ENCODE measurements at regions not wholly inside any gene's neighbourhood (a gene's known extent, or its start where the extent isn't known, plus 50 kb on each side); places are given as distances from the start of the nearest gene placed in this dataset.
"Not testable (repeated sequence)": the region's sequence is repeated elsewhere in the genome, so short reads cannot be mapped to it uniquely, and the experiment has no call there.

DNA sequence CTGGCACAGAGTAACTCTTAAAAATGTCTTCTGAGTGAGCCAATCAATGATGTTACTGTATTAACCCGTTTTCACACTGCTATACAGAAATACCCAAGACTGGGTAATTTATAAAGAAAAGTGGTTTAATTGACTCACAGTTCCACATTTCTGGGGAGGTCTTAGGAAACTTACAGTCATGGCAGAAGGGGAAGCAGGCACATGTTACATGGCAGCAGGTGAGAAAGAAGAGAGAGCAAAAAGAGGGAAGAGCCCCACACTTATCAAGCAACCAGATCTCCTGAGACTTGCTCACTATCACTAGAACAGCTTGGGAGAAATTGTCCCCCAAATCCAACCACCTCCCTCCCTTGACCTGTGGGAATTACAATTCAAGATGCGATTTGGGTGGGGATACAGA lies 97.6 kb upstream of the MIR17HG start:
- no peak for DNase-seq (ENCODE audit: low read depth in 4 of 6, low spot score in 6 of 6)
- no peak overlapping the region for H3K4me3 ChIP-seq (ENCODE audit: low read depth, low read length)
- no peak overlapping the region for H3K27ac ChIP-seq (ENCODE audit: low read depth, low read length)
- WGBS (ENCODE audit: insufficient coverage), result 100% methylated on average over 1 of the region's 2 CpGs
- no peaks in the 10 kb centered on the region for H3K27me3 ChIP-seq (ENCODE audit: control insufficient read depth, insufficient read depth, low read length)
- H3K36me3 ChIP-seq (ENCODE audit: control insufficient read depth, insufficient read depth, low read length), result no peaks in the 10 kb centered on the region
- no peaks in the 10 kb centered on the region for H3K4me1 ChIP-seq (ENCODE audit: control insufficient read depth, insufficient read depth, low read length)
- no peaks in the 10 kb centered on the region for H3K9me3 ChIP-seq (ENCODE audit: control insufficient read depth, insufficient read depth, low read length)

DNA sequence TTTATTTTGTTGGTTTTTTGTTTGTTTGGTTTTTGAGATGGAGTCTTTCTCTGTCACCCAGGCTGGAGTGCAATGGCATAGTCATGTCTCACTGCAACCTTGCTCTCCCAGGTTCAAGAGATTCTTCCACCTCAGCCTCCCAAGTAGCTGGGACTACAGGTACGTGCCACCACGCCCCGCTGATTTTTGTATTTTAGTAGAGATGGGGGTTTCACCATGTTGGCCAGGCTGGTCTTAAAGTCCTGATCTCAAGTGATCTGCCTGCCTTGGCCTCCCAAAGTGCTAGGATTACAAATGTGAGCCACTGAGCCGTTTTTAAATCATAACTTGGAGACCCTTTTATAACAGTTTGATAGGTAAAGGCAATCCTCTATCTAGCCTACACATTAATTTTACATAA lies 95.9 kb upstream of the MIR17HG start:
- no CpG with 5 or more reads among the region's 4 CpGs for WGBS (ENCODE audit: insufficient coverage)
- not testable (repeated sequence) for H3K4me3 ChIP-seq (ENCODE audit: low read depth, low read length); DNase-seq (ENCODE audit: low read depth in 4 of 6, low spot score in 6 of 6); H3K36me3 ChIP-seq (ENCODE audit: control insufficient read depth, insufficient read depth, low read length); H3K9me3 ChIP-seq (ENCODE audit: control insufficient read depth, insufficient read depth, low read length); H3K27ac ChIP-seq (ENCODE audit: low read depth, low read length); H3K27me3 ChIP-seq (ENCODE audit: control insufficient read depth, insufficient read depth, low read length); H3K4me1 ChIP-seq (ENCODE audit: control insufficient read depth, insufficient read depth, low read length)

DNA sequence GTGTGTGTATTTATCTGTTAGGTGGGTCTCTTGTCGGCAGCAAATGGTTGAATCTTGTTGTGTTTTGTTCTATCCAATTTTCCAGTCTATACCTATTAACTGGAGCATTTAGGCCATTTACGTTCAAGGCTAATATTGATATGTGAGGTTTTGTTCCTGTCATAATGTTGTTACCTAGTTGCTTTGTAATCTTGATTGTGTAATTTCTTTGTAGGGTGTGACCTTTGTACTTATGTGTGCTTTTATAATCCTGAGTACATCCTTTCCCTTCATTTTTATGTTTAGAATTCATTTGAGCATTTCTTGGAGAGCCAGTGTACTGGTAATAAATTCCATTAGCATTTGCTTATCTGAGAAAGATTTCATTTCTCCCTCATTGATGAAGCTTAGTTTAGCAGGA lies 83.0 kb upstream of the MIR17HG start:
- H3K4me1 ChIP-seq (ENCODE audit: control insufficient read depth, insufficient read depth, low read length), result no peaks in the 10 kb centered on the region
- WGBS (ENCODE audit: insufficient coverage), result no CpG with 5 or more reads among the region's 2 CpGs
- DNase-seq (ENCODE audit: low read depth in 4 of 6, low spot score in 6 of 6), result no peak
- peaks cover 2% of the 10 kb centered on the region for H3K9me3 ChIP-seq (ENCODE audit: control insufficient read depth, insufficient read depth, low read length)
- H3K27me3 ChIP-seq (ENCODE audit: control insufficient read depth, insufficient read depth, low read length), result no peaks in the 10 kb centered on the region
- no peak overlapping the region for H3K27ac ChIP-seq (ENCODE audit: low read depth, low read length)
- no peaks in the 10 kb centered on the region for H3K36me3 ChIP-seq (ENCODE audit: control insufficient read depth, insufficient read depth, low read length)
- no peak overlapping the region for H3K4me3 ChIP-seq (ENCODE audit: low read depth, low read length)

DNA sequence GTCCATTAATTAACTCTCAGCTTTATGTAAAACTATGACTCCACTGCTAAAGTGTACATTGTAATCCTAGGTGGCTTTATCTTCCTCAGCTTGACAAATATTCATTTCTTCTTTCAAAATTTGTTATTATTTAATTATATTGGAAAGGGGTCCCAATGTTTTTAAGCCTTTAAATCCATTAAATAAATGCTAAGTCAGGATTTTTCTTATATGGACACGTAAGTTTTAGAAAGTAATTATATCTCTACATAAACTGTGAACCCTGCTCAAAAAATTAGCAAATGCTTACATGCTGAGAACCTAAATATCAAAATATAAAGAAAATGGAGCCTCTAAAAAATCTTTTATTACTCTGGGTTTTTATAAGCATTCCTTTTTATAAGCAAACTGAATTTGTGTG lies 78.2 kb upstream of the MIR17HG start:
- H3K27me3 ChIP-seq (ENCODE audit: control insufficient read depth, insufficient read depth, low read length), result no peaks in the 10 kb centered on the region
- no peak overlapping the region for H3K4me3 ChIP-seq (ENCODE audit: low read depth, low read length)
- WGBS (ENCODE audit: insufficient coverage), result no CpG with 5 or more reads among the region's 1 CpG
- no peaks in the 10 kb centered on the region for H3K4me1 ChIP-seq (ENCODE audit: control insufficient read depth, insufficient read depth, low read length)
- no peaks in the 10 kb centered on the region for H3K9me3 ChIP-seq (ENCODE audit: control insufficient read depth, insufficient read depth, low read length)
- no peak for DNase-seq (ENCODE audit: low read depth in 4 of 6, low spot score in 6 of 6)
- H3K36me3 ChIP-seq (ENCODE audit: control insufficient read depth, insufficient read depth, low read length), result no peaks in the 10 kb centered on the region
- no peak overlapping the region for H3K27ac ChIP-seq (ENCODE audit: low read depth, low read length)

DNA sequence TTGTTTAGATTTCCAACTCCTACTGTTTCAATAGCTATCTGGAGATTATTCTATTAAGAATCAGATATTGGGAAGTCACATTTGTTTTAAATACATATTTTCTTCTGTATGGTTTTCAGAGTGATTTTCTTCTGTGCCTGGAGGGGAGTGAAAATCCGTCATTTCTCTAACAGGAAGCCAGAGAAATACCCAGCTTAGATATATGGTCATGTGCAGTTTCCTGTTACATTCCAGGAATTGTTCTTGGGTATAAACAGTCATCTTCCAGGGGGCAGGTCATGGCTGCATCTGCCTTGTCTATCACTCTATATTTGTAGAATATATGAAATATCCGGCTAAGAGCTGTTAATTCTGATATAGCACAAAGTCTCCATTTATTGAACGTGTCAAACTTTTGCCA lies 77.5 kb upstream of the MIR17HG start:
- no peaks in the 10 kb centered on the region for H3K4me1 ChIP-seq (ENCODE audit: control insufficient read depth, insufficient read depth, low read length)
- no CpG with 5 or more reads among the region's 3 CpGs for WGBS (ENCODE audit: insufficient coverage)
- no peaks in the 10 kb centered on the region for H3K9me3 ChIP-seq (ENCODE audit: control insufficient read depth, insufficient read depth, low read length)
- no peak overlapping the region for H3K27ac ChIP-seq (ENCODE audit: low read depth, low read length)
- H3K27me3 ChIP-seq (ENCODE audit: control insufficient read depth, insufficient read depth, low read length), result no peaks in the 10 kb centered on the region
- H3K4me3 ChIP-seq (ENCODE audit: low read depth, low read length), result no peak overlapping the region
- no peak for DNase-seq (ENCODE audit: low read depth in 4 of 6, low spot score in 6 of 6)
- H3K36me3 ChIP-seq (ENCODE audit: control insufficient read depth, insufficient read depth, low read length), result no peaks in the 10 kb centered on the region

DNA sequence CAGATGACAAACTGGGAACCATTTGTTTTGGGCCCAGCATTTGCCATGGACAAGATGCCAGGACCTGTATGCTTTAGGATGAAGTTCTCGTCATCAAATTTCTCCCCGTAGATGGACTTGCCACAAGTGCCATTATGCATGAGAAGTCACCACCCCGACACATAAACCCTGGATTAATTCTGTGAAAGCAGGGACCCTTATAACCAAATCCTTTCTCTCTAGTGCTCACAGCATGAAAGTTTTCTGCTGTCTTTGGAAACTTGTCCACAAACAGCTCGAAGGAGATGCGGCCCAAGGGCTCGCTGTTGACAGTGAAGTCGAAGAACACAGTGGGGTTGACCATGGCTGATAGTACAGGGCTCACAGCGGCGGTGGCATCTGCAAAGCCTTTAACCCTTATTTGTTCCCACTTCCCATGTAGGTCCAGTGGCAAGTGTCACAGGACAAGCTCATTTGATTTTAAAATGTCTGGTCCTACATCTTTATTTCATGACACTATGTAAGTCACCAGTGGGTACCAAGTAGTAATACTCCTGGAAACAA lies 75.2 kb upstream of the MIR17HG start:
- WGBS (ENCODE audit: insufficient coverage), result 96% methylated on average over 7 of the region's 9 CpGs
- no peaks in the 10 kb centered on the region for H3K27me3 ChIP-seq (ENCODE audit: control insufficient read depth, insufficient read depth, low read length)
- H3K4me1 ChIP-seq (ENCODE audit: control insufficient read depth, insufficient read depth, low read length), result no peaks in the 10 kb centered on the region

DNA sequence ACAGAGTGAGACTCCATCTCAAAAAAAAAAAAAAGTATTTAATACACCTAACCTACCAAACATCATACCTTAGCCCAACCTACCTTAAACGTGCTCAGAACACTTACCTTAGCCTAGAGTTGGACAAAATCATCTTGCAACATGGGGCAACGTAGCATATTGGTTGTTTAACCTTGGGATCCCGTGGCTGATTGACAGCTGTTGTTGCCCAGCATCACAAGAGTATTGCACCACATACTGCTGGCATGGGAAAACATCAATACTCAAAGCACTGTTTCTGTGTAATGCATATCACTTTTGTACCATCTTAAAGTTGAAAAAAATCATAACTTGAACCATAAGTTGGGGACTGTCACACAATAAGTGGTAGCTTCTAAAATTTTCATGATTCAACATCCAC lies 73.8 kb upstream of the MIR17HG start:
- Histone ChIP-seq H3K4me1 (ENCODE audit: control insufficient read depth, insufficient read depth, low read length) (no peaks in the 10 kb centered on the region), H3K36me3 (ENCODE audit: control insufficient read depth, insufficient read depth, low read length) (no peaks in the 10 kb centered on the region), H3K9me3 (ENCODE audit: control insufficient read depth, insufficient read depth, low read length) (no peaks in the 10 kb centered on the region), H3K27ac (ENCODE audit: low read depth, low read length) (no peak overlapping the region), H3K27me3 (ENCODE audit: control insufficient read depth, insufficient read depth, low read length) (no peaks in the 10 kb centered on the region), H3K4me3 (ENCODE audit: low read depth, low read length) (no peak overlapping the region)
- 91% methylated on average over 3 of the region's 3 CpGs for WGBS (ENCODE audit: insufficient coverage)
- no peak for DNase-seq (ENCODE audit: low read depth in 4 of 6, low spot score in 6 of 6)

More for the DNA sequence above, 75.2 kb upstream of the MIR17HG start:
- no peaks in the 10 kb centered on the region for H3K9me3 ChIP-seq (ENCODE audit: control insufficient read depth, insufficient read depth, low read length)
- no peak for DNase-seq (ENCODE audit: low read depth in 4 of 6, low spot score in 6 of 6)
- H3K36me3 ChIP-seq (ENCODE audit: control insufficient read depth, insufficient read depth, low read length), result no peaks in the 10 kb centered on the region
- H3K27ac ChIP-seq (ENCODE audit: low read depth, low read length), result no peak overlapping the region
- H3K4me3 ChIP-seq (ENCODE audit: low read depth, low read length), result no peak overlapping the region

DNA sequence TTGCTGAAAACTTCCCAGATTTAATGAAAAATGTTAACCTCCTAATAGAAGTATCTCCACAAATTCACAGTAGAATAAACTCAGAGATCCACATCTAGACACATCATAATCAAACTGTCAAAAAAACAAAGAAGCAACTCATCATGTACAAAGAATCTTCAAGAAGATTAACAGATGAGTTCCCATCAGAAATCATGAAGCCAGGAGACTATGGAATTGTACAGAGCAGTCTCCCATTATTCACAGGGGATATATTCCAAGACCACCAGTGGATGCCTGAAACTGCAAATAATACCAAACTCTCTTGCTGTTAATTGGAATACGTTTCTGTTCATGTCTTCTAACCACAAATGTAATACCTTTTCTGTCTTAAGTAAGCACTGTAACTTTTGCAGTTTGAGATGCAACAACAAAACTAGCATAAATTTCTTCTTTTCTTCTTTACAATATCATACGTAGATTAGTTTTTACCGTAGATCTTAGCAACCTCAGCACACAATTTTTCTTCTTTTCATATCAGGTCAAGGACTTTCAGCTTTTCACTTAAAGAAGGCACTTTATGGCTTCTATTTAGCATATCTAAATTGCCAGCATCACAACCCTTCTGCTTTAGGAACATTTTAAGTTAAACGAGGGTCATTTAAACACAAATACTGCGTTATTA lies 70.3 kb upstream of the MIR17HG start:
- H3K4me1 ChIP-seq (ENCODE audit: control insufficient read depth, insufficient read depth, low read length), result no peaks in the 10 kb centered on the region
- no peaks in the 10 kb centered on the region for H3K27me3 ChIP-seq (ENCODE audit: control insufficient read depth, insufficient read depth, low read length)
- no peak overlapping the region for H3K27ac ChIP-seq (ENCODE audit: low read depth, low read length)
- WGBS (ENCODE audit: insufficient coverage), result 91% methylated on average over 4 of the region's 5 CpGs
- no peaks in the 10 kb centered on the region for H3K9me3 ChIP-seq (ENCODE audit: control insufficient read depth, insufficient read depth, low read length)
- H3K36me3 ChIP-seq (ENCODE audit: control insufficient read depth, insufficient read depth, low read length), result no peaks in the 10 kb centered on the region
- no peak overlapping the region for H3K4me3 ChIP-seq (ENCODE audit: low read depth, low read length)
- no peak for DNase-seq (ENCODE audit: low read depth in 4 of 6, low spot score in 6 of 6)

DNA sequence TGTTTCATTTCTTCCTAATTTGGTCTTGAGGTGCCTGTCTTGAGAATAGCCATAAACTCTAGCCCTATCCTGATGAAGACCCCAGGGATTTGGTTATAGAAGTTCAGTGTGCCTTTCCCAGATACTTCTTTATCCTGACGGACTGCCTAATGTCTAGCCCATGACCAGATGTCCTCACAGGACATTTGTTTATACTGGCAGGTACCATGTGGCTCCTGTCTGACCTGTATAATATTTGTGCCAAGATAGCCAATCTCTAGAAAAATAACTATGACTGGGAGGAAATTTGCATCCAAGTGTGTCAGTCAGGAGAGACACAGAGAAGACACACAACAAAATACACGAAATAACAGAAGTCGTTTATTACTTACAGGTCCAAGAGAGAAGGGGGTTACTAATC lies 69.2 kb upstream of the MIR17HG start:
- no peak for DNase-seq (ENCODE audit: low read depth in 4 of 6, low spot score in 6 of 6)
- WGBS (ENCODE audit: insufficient coverage), result no CpG with 5 or more reads among the region's 3 CpGs
- no peak overlapping the region for H3K4me3 ChIP-seq (ENCODE audit: low read depth, low read length)

DNA sequence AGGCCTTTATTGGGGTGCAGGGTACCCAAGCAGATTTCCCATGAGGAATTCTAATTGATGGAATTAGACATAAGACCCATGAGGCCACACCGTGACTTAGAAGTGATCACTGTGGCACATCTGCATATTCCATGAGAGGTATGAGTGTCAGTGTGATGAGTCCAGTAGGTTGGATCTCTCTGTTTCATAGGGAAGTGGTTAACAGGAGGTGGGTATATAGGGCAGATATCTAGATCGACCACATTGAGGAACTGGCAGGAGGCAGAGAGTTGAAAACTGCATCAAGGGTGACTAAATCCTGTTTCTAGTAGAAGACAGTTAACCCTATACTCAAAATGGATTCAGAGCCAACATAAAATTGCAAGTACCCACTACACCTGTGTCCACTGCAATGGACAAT lies 68.6 kb upstream of the MIR17HG start:
- no peak overlapping the region for H3K4me3 ChIP-seq (ENCODE audit: low read depth, low read length)
- H3K9me3 ChIP-seq (ENCODE audit: control insufficient read depth, insufficient read depth, low read length), result no peaks in the 10 kb centered on the region
- no peak for DNase-seq (ENCODE audit: low read depth in 4 of 6, low spot score in 6 of 6)
- H3K4me1 ChIP-seq (ENCODE audit: control insufficient read depth, insufficient read depth, low read length), result no peaks in the 10 kb centered on the region
- no peak overlapping the region for H3K27ac ChIP-seq (ENCODE audit: low read depth, low read length)
- 83% methylated on average over 2 of the region's 2 CpGs for WGBS (ENCODE audit: insufficient coverage)
- H3K36me3 ChIP-seq (ENCODE audit: control insufficient read depth, insufficient read depth, low read length), result no peaks in the 10 kb centered on the region
- H3K27me3 ChIP-seq (ENCODE audit: control insufficient read depth, insufficient read depth, low read length), result no peaks in the 10 kb centered on the region

More for the DNA sequence above, 69.2 kb upstream of the MIR17HG start:
- H3K27ac ChIP-seq (ENCODE audit: low read depth, low read length), result no peak overlapping the region
- H3K4me1 ChIP-seq (ENCODE audit: control insufficient read depth, insufficient read depth, low read length), result no peaks in the 10 kb centered on the region
- H3K9me3 ChIP-seq (ENCODE audit: control insufficient read depth, insufficient read depth, low read length), result no peaks in the 10 kb centered on the region
- no peaks in the 10 kb centered on the region for H3K36me3 ChIP-seq (ENCODE audit: control insufficient read depth, insufficient read depth, low read length)
- H3K27me3 ChIP-seq (ENCODE audit: control insufficient read depth, insufficient read depth, low read length), result no peaks in the 10 kb centered on the region

Measured in spinal cord (tissue), 9 donors.